Fibroblast of skin of abdomen (primary cell): ENCODE measurements at regions not wholly inside any gene's neighbourhood (a gene's known extent, or its start where the extent isn't known, plus 50 kb on each side); places are given as distances from the start of the nearest gene placed in this dataset.
A peak's percentile ranks its signal among the peaks of the same experiment; 100 is the strongest.

Source experiments
- DNase-seq: peaks from one replicate; pipeline ENCODE4 v3.0.0-alpha.2; 2013

GRCh38 chr4:24040811-24041210 lies 151.0 kb upstream of the PPARGC1A start:
- DNase-seq = no peak

GRCh38 chr4:24033626-24034025 lies 143.8 kb upstream of the PPARGC1A start:
- no peak for DNase-seq

DNA sequence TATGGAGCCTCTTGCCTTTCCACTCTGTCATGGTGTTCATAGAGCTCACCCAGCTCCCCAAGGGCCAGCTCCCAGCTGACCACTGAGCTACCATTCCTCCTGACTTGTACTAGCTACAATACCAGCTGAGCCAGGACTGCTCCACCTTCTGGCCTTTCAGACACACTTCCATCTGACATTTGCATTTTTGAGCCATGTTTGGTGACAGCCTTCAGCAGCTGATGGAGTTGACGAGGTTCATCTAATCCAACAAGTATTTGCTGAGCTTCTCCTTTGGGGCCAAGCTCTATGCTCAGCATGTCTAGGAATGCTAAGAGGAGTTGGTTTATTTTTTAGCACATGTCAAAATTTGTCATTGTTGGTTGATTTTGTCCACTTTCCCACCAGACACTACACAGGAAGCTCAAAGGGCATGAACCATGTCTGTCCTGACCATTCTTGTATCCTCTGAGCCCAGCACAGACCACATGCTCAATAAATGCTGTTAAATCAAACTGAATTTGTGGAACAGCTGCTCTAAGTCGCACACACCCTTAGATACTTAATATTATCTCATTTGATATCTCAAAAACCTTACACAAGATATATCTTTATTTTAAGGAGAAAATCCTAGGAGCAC lies 142.6 kb upstream of the PPARGC1A start:
- DNase-seq = peak; percentile 9

- DNase-seq = no peak
Observed at GRCh38 chr4:24026596-24026995, 136.7 kb upstream of the PPARGC1A start.

DNA sequence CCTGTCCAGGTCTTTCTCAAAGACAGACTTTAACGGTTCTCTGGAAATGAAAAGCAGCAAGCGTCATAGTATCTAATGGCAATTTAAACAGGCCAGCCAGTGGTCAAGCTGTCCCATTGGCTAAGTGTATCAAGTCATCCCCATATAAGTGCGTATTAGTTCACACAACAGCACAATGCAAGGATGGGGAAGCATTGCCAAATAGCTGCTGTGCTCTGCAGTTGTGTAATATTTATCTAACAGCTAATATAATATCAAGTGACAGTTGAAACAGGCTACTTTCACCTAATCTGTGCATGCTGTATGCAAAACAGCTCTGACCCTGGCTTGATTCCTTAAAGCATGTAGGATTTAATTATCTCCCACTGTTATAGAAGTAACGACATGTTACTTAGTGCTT lies 134.8 kb upstream of the PPARGC1A start:
- peak; percentile 68 for DNase-seq

- DNase-seq = peak; percentile 68
Observed at GRCh38 chr4:24024157-24024556, 134.3 kb upstream of the PPARGC1A start.

DNA sequence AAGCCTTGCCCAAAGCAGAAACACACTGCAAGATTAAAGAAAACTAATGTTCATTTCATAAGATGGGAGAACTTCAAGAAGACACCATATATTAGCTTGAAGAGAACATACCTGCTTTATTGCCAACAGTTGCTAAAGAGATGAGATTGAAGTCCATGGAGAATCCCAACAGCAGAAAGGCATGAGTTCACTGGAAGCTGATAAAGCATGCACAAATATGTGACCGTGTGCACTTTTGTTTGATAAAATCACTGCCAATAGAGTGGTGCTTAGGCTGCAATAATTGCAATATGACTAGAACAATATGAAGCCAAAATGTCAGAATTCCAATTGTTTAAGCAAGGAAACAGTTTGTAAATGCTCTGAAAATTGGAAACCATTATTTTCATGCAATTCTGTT lies 125.9 kb upstream of the PPARGC1A start:
- DNase-seq = no peak

- DNase-seq = no peak
Observed at GRCh38 chr4:24013668-24014422, 124.0 kb upstream of the PPARGC1A start.

DNA sequence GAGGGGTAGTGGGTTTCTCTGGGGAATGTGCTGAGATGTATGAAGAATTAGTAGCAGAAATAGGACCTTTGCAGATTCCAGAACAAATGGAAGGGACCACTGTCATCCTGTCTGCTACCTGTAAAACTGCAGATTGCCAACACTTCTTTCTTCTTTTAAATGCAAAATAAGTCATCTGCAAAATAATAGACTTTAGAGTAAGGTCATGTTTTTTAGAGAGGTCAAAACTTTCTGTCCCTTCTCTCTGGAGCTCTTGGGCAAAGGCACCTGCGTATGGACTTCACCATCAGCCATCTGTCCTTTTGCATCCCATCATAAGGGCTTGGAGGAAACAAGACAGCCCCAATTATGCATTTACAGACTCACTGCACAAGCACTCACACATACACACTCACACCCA lies 121.1 kb upstream of the PPARGC1A start:
- DNase-seq = no peak

DNA sequence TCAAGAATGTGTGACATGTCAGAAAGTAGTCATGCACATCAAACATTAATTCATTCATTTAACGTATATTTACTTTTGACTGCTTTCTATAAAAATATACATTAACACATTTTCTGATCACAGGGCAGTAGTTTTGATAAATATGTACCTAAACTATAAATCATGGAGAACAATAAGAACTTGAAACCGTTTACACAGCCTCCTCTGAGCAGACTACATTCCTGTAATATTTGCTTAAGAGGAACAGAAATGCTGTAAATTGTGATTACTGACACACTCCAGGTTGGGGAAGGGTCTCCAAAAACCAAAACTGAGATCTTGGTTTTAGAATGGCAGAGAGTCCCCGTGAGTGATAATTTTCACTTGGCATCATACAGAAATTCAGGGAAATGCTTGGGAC lies 120.7 kb upstream of the PPARGC1A start:
- no peak for DNase-seq

DNA sequence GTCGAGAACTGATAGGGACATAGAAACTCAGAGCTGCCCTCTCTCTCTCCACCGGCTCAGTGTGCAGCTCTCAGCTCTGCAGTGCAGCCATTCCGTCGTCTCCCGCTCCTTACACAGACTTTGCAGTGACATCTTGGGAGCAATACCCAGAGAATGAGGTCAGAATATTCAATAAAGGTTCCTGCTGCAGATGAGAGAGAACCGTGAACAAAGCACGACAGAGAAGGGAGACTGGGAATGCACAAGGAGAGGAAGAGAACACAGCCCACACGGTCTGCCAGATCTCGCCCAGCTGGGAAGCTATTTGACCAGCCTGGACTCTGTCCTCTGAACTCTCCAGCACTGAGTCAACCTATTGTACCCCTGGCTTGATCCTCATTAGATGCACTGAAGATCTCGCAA lies 118.0 kb upstream of the PPARGC1A start:
- no peak for DNase-seq

- DNase-seq = no peak
Observed at GRCh38 chr4:24006269-24006668, 116.4 kb upstream of the PPARGC1A start.

- peak; percentile 8 for DNase-seq
Observed at GRCh38 chr4:24003926-24004325, 114.1 kb upstream of the PPARGC1A start.

- no peak for DNase-seq
Observed at GRCh38 chr4:24003496-24003895, 113.6 kb upstream of the PPARGC1A start.

- DNase-seq = peak; percentile 14
Observed at GRCh38 chr4:24002330-24002966, 112.6 kb upstream of the PPARGC1A start.

- no peak for DNase-seq
Observed at GRCh38 chr4:24001486-24002329, 111.9 kb upstream of the PPARGC1A start.

- DNase-seq = no peak
Observed at GRCh38 chr4:24000470-24000831, 110.6 kb upstream of the PPARGC1A start.

- peak; percentile 26 for DNase-seq
Observed at GRCh38 chr4:23999714-24000469, 110.0 kb upstream of the PPARGC1A start.

DNA sequence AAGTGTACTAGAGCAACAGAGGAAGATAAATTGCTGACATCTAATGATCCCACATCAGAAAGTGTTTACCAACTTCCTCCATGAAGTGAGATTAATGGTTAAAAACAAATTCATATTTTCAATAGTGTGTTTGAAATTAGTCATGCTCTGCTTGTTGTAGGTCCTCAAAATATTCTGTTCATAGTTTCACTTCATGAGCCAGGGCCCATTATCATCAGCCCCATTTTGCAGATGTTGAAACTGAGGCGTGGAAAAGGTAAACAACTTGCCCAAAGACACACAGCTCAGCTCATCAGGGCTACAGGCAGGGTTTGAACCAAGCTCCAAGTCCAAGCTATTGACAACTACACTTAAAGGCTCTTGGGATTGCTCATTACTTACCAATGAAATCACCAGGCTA lies 103.5 kb upstream of the PPARGC1A start:
- no peak for DNase-seq

DNA sequence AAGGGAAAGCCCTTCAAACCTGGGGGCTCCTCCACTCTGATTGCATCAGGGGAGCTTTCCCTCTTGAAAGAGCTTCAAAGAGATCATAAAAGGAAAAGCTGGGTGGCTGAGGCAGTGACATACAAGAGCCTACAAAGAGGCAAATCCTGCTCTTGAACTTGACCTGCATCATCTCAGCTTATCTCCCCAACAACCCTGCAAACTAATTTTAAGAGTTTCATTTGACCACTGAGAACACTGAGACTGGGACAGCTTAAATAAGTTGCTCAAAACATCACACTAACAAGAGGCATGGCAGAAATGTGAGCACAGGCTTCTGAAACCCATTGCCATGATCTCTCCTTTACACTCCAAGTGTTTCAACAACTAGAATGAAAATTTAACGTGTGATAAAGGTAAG lies 101.6 kb upstream of the PPARGC1A start:
- DNase-seq = no peak

GRCh38 chr4:23986270-23986669 lies 96.4 kb upstream of the PPARGC1A start:
- no peak for DNase-seq

DNA sequence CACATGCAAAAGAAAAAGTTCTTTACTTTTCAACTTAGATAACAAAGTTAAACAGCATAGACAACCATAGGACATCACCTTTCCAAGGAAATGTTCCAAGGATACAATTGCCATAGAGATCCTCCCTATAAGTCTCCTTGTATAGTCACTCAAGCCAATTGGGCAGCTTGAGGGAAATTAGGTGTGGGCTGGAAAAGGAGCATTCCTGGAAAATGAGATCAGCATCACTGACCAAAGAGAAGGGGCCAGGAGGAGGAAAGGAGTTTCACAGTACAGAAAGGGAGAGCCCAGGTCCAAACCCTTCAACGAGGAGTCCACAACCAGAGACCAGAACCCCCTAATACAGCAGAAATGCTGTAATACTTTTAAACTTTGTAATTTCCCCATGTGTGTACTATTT lies 91.5 kb upstream of the PPARGC1A start:
- DNase-seq = no peak
